Gastroesophageal sphincter (tissue), 4 donors: ENCODE measurements at regions not wholly inside any gene's neighbourhood (a gene's known extent, or its start where the extent isn't known, plus 50 kb on each side); places are given as distances from the start of the nearest gene placed in this dataset.

Source experiments
- ATAC-seq: fragments of 150-250 bp; one replicate; pipeline ENCODE4 v1.9.1; 2016; ENCODE audit warnings: mild to moderate bottlenecking, moderate library complexity
- H3K27ac ChIP-seq, 4 donors: fragments of 200-600 bp; sonication (generic) in 3 of 4; 1 replicate in 3 of 4; 2 replicates in 1 of 4; pipeline ENCODE4 v1.5.1; 2016 to 2019
- H3K27me3 ChIP-seq: fragments of 200-600 bp; sonication (generic); one replicate; pipeline ENCODE4 v1.5.1; 2019
- H3K36me3 ChIP-seq, 2 donors: fragments of 200-600 bp; sonication (generic); one replicate each; pipeline ENCODE4 v1.5.1; 2019; ENCODE audit warnings: control low read depth in 1 of 2
- H3K4me1 ChIP-seq, 3 donors: fragments of 200-600 bp; sonication (generic); 1 replicate in 2 of 3; 2 replicates in 1 of 3; pipeline ENCODE4 v1.5.1; 2016 to 2019; ENCODE audit warnings: control low read depth in 2 of 3
- H3K4me3 ChIP-seq, 2 donors: fragments of 200-600 bp; sonication (generic); one replicate each; pipeline ENCODE4 v1.5.1; 2019; ENCODE audit warnings: mild to moderate bottlenecking in 1 of 2, moderate library complexity in 1 of 2
- H3K9me3 ChIP-seq, 3 donors: fragments of 200-600 bp; sonication (generic); one replicate each; pipeline ENCODE4 v1.5.1; 2017 to 2019; ENCODE audit warnings: control low read depth in 2 of 3
- EP300 ChIP-seq: sonication (generic); formaldehyde crosslinking; IDR thresholded peaks from one replicate; pipeline ENCODE4 v1.6.1; 2017; ENCODE audit warnings: antibody characterized with exemption, mild to moderate bottlenecking
- POLR2A ChIP-seq, 2 donors: fragments of 450-650 bp; IDR thresholded peaks; one replicate each; pipeline ENCODE4 v1.6.1; 2017; ENCODE audit warnings: antibody characterized with exemption in 2 of 2, mild to moderate bottlenecking in 2 of 2, moderate library complexity in 1 of 2
- POLR2AphosphoS5 ChIP-seq: sonication (generic); formaldehyde crosslinking; IDR thresholded peaks from one replicate; pipeline ENCODE4 v1.6.1; 2017; ENCODE audit warnings: antibody characterized with exemption
- whole genome bisulfite sequencing, 2 donors: methylation state at CpG; one replicate each; pipeline ENCODE4 v1.1.5; 2018; ENCODE audit warnings: low coverage in 1 of 2; 5-methylcytosine and 5-hydroxymethylcytosine counted together
- TF ChIP-seq, protein P1 (sequence below), 4 experiments: fragments of 200-600 bp in 2 of 4; fragments of 450-650 bp in 2 of 4; sonication (generic) in 1 of 4; IDR thresholded peaks; one replicate each; pipeline ENCODE4 v1.5.1; 2017 to 2019; ENCODE audit warnings: antibody characterized with exemption in 4 of 4, mild to moderate bottlenecking in 2 of 4, moderate library complexity in 2 of 4

DNA sequence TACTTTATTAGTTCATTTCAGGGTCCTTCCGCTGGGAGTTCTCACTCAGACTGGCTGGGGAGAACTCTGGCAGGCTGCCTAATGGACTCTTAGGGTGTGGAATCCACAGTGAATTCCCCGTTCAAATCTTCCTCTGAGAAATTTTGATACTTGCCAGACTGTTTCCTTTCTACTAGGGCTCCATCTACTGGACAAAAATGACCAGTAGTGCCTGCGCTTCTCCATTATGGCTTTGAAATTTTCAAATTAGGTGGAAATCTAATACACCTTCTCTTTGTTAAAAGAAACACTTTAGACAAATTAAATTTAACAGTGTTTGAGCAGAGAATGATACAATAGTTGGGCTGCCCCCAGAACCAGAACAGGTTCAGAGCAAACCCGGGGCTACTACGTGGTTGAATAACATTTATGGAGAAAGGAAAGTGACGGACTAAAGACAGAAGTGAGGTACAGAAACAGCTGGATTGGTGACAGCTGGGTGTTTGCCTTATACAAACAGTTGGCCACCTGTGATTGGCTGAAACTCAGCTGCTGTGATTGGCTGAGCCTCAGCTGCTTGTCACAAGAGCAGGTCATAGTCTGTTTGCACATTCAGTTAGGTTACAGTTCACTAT, 52.9 kb upstream of the FDX1 start:
- H3K9me3 ChIP-seq, result no peaks in the 10 kb centered on the region
- peak; percentile 85 for ATAC-seq
- 0 to 12% methylated on average over 3 to 6 of the region's 6 CpGs for WGBS, 2 donors
- H3K27me3 ChIP-seq, result no peaks in the 10 kb centered on the region
- peak overlapping the region; percentile 63 to 76 (median 68) for H3K27ac ChIP-seq
- H3K36me3 ChIP-seq, result no peaks in the 10 kb centered on the region
- H3K4me1 ChIP-seq, result peaks cover 0 to 18% (median 0%) of the 10 kb centered on the region in 3 donors
- peak overlapping the region; percentile 30 to 37 for H3K4me3 ChIP-seq
- TF ChIP-seq POLR2AphosphoS5 (peak; percentile 50), POLR2A (IDR thresholded peaks at IDR 0.05) (no peak), EP300 (no peak)
- TF ChIP-seq, protein P1, sequence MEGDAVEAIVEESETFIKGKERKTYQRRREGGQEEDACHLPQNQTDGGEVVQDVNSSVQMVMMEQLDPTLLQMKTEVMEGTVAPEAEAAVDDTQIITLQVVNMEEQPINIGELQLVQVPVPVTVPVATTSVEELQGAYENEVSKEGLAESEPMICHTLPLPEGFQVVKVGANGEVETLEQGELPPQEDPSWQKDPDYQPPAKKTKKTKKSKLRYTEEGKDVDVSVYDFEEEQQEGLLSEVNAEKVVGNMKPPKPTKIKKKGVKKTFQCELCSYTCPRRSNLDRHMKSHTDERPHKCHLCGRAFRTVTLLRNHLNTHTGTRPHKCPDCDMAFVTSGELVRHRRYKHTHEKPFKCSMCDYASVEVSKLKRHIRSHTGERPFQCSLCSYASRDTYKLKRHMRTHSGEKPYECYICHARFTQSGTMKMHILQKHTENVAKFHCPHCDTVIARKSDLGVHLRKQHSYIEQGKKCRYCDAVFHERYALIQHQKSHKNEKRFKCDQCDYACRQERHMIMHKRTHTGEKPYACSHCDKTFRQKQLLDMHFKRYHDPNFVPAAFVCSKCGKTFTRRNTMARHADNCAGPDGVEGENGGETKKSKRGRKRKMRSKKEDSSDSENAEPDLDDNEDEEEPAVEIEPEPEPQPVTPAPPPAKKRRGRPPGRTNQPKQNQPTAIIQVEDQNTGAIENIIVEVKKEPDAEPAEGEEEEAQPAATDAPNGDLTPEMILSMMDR (IDR thresholded peaks at IDR 0.05), result peak; percentile 73 to 84 (median 78)

DNA sequence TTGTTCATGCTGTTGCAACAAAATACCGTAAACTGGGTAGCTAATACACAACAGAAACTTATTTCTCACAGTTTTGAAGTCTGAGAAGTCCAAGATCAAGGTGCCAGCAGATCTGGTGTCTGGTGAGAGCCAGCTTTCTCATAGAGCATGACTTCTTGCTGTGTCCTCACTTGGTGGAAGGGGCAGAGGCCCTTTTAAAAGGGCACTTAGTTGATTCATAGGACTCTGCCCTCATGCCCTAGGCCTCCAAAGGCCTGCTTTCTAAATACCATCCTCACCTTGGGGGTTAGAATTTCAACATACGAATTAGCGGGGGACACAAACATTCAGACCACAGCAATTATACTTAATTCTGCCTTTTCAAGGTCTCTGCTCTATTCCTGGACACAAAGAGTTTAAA, 52.3 kb upstream of the FDX1 start:
- H3K4me3 ChIP-seq, result no peak overlapping the region

DNA sequence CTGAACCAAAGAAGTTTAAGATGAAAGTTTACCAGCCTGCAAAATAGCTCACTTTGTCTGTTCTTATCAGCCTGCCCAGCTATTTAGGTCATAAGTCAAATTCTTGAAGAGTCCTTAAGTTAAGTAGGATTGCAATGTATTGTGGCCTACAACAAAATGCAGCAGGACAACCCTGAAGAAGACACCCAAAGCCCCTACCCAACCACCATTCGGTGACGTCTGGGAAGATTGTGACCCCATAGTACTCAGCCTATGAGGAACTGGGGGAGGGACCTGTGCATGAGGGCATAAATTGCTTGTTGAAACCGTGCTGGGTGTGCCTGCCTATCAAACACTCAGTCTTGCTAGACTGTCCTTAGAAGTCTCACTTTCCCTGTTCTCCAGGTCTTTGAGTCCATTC, 50.5 kb upstream of the FDX1 start:
- Histone ChIP-seq H3K9me3 (no peaks in the 10 kb centered on the region), H3K27me3 (no peaks in the 10 kb centered on the region), H3K27ac (no peak overlapping the region), H3K4me1 (peaks cover 0 to 14% (median 0%) of the 10 kb centered on the region in 3 donors), H3K4me3 (no peak overlapping the region), H3K36me3 (no peaks in the 10 kb centered on the region)
- TF ChIP-seq POLR2AphosphoS5 (no peak), POLR2A (IDR thresholded peaks at IDR 0.05) (no peak), EP300 (no peak)
- TF ChIP-seq, protein P1 (IDR thresholded peaks at IDR 0.05), result no peak
- WGBS, 2 donors, result 94% methylated on average over 3 of the region's 3 CpGs; no CpG with 5 or more reads in 1 of the 2 donors
- ATAC-seq, result no peak

More for the DNA sequence above, 52.3 kb upstream of the FDX1 start:
- Histone ChIP-seq H3K27me3 (no peaks in the 10 kb centered on the region), H3K27ac (peak overlapping the region; percentile 63 to 76 (median 68)), H3K9me3 (no peaks in the 10 kb centered on the region), H3K4me1 (peaks cover 0 to 18% (median 0%) of the 10 kb centered on the region in 3 donors), H3K36me3 (no peaks in the 10 kb centered on the region)
- TF ChIP-seq, protein P1 (IDR thresholded peaks at IDR 0.05), result no peak
- no peak for TF ChIP-seq EP300
- no peak for TF ChIP-seq POLR2A (IDR thresholded peaks at IDR 0.05)
- no peak for TF ChIP-seq POLR2AphosphoS5
- no peak for ATAC-seq
- WGBS, 2 donors, result 89 to 96% methylated on average over 3 of the region's 3 CpGs

DNA sequence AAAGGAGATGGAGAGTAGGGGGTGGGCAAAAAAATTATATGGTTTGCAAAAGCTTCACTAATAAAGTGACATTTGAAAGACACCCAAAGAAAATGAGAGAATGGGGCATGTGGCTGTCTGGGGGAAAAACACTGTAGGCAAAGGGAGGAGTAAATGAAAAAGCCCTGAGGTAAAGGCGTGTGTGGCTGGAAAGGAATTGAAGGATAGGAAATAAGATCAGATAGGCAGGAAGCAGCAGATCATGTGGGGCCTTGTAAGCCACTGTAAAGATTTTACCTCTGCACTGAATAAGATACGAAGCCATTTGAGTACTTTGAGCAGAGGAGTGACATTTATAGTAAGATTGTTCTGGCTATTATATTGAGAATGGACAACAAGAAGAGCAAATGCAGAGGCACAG, 49.8 kb upstream of the FDX1 start:
- no peaks in the 10 kb centered on the region for H3K36me3 ChIP-seq
- H3K9me3 ChIP-seq, result no peaks in the 10 kb centered on the region
- no peak overlapping the region for H3K4me3 ChIP-seq
- ATAC-seq, result no peak
- TF ChIP-seq POLR2A (IDR thresholded peaks at IDR 0.05) (no peak), EP300 (no peak), POLR2AphosphoS5 (no peak)
- TF ChIP-seq, protein P1 (IDR thresholded peaks at IDR 0.05), result no peak
- H3K27me3 ChIP-seq, result no peaks in the 10 kb centered on the region
- WGBS, 2 donors, result 89 to 94% methylated on average over 2 of the region's 2 CpGs
- H3K27ac ChIP-seq, result no peak overlapping the region
- H3K4me1 ChIP-seq, result peaks cover 0 to 14% (median 0%) of the 10 kb centered on the region in 3 donors
